Glutamatergic neuron (in vitro differentiated cells): ENCODE measurements at regions not wholly inside any gene's neighbourhood (a gene's known extent, or its start where the extent isn't known, plus 50 kb on each side); places are given as distances from the start of the nearest gene placed in this dataset.

Experiments used
- DNase-seq: peaks from one replicate; pipeline ENCODE4 v3.0.0; 2022
- H3K27ac Mint-ChIP-seq: one replicate; pipeline ENCODE4 v1.8.0; 2020; ENCODE audit warnings: mild to moderate bottlenecking, mixed read lengths, inconsistent platforms; ENCODE audit not compliant: unreplicated experiment
- H3K27me3 Mint-ChIP-seq: one replicate; pipeline ENCODE4 v1.8.0; 2020; ENCODE audit warnings: mild to moderate bottlenecking, moderate library complexity, mixed read lengths, inconsistent platforms; ENCODE audit not compliant: unreplicated experiment
- H3K36me3 Mint-ChIP-seq: one replicate; pipeline ENCODE4 v1.8.0; 2020; ENCODE audit warnings: mild to moderate bottlenecking, mixed read lengths, inconsistent platforms; ENCODE audit not compliant: unreplicated experiment
- H3K4me1 Mint-ChIP-seq: one replicate; pipeline ENCODE4 v1.8.0; 2020; ENCODE audit warnings: mild to moderate bottlenecking, low read depth, mixed read lengths, inconsistent platforms; ENCODE audit not compliant: unreplicated experiment
- H3K4me3 Mint-ChIP-seq: one replicate; pipeline ENCODE4 v1.8.0; 2020; ENCODE audit warnings: mild to moderate bottlenecking, mixed read lengths, inconsistent platforms; ENCODE audit not compliant: unreplicated experiment
- H3K9me3 Mint-ChIP-seq: one replicate; pipeline ENCODE4 v1.8.0; 2020; ENCODE audit warnings: mild to moderate bottlenecking, moderate library complexity, mixed read lengths, inconsistent platforms; ENCODE audit not compliant: unreplicated experiment
- TF ChIP-seq, protein P1 (sequence below): fragments of 200-600 bp; sonication (generic); IDR thresholded peaks from one replicate; pipeline ENCODE4 v1.5.0; 2021; ENCODE audit not compliant: partially characterized antibody, unreplicated experiment

DNA sequence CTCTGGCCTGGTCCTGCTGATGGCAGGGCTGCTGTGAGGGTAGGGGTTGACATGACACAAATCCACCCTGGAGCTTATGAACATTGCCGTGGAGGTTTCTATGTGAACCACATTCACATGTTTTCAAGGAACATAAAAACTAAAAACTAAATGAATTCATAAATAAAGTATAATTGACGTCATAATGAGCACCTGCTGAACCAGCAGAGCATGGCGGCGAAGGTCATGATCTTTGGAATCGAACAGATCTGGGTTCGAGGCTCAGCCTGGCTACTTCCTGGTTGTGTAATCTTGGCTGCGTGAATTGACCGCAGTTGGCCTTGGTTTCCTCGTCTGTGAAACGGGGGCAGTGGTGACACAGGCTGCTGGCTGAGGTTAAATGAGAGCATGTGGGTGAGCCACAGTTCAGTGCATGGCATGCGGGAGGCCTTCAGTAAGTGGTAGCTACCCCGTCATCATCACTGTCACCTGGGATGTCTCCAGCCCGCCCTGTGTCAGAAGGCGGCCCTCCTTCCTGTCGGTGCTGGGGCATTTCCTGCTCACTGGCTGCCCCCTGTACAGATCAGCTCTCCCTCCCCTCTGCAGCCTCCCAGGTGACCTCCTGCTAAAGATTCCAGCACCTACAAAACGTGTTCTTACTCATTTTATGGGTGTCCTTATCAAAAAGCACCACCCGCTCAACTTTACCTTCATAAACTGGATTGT is 190.3 kb upstream of the SHH start:
- no peaks in the 10 kb centered on the region for H3K36me3 Mint-ChIP-seq
- DNase-seq, result no peak
- H3K4me3 Mint-ChIP-seq, result no peak overlapping the region
- no peaks in the 10 kb centered on the region for H3K4me1 Mint-ChIP-seq
- peaks cover 7% of the 10 kb centered on the region for H3K27me3 Mint-ChIP-seq
- H3K9me3 Mint-ChIP-seq, result no peaks in the 10 kb centered on the region
- H3K27ac Mint-ChIP-seq, result no peak overlapping the region
- TF ChIP-seq, protein P1, sequence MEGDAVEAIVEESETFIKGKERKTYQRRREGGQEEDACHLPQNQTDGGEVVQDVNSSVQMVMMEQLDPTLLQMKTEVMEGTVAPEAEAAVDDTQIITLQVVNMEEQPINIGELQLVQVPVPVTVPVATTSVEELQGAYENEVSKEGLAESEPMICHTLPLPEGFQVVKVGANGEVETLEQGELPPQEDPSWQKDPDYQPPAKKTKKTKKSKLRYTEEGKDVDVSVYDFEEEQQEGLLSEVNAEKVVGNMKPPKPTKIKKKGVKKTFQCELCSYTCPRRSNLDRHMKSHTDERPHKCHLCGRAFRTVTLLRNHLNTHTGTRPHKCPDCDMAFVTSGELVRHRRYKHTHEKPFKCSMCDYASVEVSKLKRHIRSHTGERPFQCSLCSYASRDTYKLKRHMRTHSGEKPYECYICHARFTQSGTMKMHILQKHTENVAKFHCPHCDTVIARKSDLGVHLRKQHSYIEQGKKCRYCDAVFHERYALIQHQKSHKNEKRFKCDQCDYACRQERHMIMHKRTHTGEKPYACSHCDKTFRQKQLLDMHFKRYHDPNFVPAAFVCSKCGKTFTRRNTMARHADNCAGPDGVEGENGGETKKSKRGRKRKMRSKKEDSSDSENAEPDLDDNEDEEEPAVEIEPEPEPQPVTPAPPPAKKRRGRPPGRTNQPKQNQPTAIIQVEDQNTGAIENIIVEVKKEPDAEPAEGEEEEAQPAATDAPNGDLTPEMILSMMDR, result no peak

DNA sequence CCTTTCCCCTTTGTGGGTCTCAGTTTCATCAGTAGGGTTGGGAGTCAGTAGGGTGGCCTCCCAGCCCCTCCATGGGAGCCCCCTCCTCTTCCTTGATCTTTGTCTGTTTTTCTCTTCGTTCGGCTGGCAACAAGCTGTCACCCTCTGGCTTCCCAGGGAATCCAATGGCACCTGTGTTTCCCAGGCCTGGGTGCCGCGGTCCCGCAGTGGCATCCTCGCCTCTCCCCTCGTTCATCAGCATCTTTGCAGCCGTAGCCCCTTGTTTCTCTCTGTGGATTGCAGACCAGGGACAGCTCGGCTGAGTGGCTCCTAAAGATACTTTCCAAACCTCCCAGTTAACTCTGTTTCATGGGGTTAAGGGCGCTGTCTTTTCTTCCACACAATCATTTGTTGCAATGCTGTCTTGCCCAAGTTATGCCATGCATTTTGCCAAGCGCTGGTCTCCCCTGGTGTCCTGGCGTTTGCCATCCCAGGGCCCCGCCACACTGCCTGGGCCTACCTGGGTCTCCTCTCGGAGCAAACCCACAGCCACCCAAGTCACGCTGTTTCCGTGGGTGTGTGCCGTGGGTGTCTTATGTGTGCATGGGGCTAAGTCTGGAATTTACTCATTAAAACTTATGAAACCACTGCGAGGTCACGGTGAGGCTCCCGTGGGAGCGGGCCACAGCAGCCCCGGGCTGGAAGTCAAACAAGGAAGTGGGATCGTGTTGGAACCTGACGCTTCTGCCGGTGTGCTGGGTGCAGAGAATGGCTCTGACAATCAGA is 189.4 kb upstream of the SHH start:
- Mint-ChIP-seq H3K9me3 (no peaks in the 10 kb centered on the region), H3K4me3 (no peak overlapping the region), H3K36me3 (no peaks in the 10 kb centered on the region), H3K27me3 (peaks cover 7% of the 10 kb centered on the region), H3K27ac (no peak overlapping the region), H3K4me1 (no peaks in the 10 kb centered on the region)
- TF ChIP-seq, protein P1, result no peak
- DNase-seq, result no peak

DNA sequence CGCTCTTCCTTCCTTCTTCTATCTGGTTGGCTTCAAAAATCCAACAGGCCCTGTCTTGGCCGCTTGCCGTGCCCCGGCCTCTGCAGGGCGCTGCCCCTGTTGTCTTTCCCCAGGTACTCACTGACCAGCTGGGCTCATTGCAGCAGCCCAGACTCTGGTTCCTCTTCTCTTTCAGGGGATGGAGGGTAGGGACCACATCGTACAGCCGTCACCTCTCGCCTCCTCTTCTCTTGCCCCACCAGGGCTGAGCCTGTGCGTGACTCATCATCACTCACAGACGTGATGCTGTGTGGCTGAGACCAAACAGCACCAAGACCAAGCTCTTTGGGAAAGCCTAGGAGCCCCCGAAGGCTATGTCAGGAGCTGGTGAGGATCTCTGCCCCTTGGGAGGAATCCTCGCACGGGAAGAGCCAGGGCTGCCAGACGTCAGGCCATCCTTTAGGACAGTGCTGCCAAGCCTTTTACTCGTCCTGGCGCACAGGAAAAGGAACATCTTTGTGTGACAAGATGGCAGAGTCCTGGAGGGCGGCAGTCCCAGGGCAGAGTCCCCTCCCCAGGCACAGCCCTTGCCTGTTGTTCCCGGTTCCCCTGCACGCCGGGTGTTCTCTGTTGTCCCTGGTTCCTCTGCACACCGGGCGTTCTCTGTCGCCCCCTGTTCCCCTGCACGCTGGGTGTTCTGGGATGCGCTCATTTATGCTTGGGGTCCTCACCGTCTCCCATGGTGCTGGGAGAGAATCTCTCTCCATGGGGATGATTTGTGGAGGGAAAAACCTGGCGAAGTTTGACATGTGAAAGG is 188.5 kb upstream of the SHH start:
- Mint-ChIP-seq H3K27me3 (peaks cover 7% of the 10 kb centered on the region), H3K9me3 (no peaks in the 10 kb centered on the region), H3K4me3 (no peak overlapping the region), H3K27ac (no peak overlapping the region), H3K36me3 (no peaks in the 10 kb centered on the region), H3K4me1 (no peaks in the 10 kb centered on the region)
- DNase-seq, result no peak
- TF ChIP-seq, protein P1, result no peak

DNA sequence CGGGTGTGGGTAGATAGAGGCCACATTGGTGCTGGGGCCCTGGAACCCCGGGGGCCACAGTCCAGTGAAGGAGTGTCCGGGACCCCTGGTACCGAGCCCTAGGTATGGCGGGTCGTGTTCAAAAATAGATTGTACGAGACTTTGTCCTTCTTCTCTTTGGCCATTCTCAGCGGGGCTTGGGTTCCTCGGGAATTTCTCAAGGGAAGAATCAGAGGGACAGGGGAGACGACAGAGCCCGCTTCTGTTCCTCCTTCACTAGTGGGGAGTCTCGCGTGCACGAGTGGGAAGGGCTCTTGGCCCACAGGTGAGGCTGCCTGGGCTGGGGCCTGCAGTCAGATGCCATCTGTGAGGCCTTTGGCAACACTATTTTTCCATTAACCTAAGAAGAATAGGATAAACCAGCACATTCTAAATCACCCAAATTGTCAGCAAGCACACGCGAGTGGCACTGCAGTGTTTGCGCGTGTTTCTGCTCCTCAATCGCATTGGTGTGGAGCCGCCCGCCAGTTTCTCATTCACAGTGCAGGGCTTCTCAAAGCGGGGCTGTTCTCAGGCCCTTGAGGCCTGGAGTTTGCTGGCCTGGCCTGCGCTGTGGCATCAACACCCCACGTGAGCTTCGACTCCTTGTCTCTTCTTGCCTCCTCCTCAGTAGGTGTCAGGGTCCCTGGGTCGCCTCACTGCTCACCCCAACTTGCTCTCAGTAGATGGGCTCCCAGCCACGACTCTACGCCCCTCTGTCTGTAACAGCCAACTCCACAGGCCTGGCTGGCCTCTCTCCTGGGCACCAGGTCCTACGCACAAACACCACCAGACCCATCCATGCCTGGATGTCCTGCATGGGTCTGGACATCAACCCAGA is 187.6 kb upstream of the SHH start:
- Mint-ChIP-seq H3K27ac (no peak overlapping the region), H3K4me3 (no peak overlapping the region), H3K4me1 (no peaks in the 10 kb centered on the region), H3K36me3 (no peaks in the 10 kb centered on the region), H3K27me3 (peaks cover 3% of the 10 kb centered on the region), H3K9me3 (no peaks in the 10 kb centered on the region)
- DNase-seq, result no peak
- TF ChIP-seq, protein P1, result no peak
